Astrocyte (in vitro differentiated cells and primary cell): ENCODE measurements at regions not wholly inside any gene's neighbourhood (a gene's known extent, or its start where the extent isn't known, plus 50 kb on each side); places are given as distances from the start of the nearest gene placed in this dataset.

Source experiments
- DNase-seq: peaks from one replicate; pipeline ENCODE4 v3.0.0-alpha.2; 2010; ENCODE audit warnings: low read depth
- FAIRE-seq: peaks from 2 replicates; lab custom pipeline; 2011; peaks lifted over from hg19 to GRCh38; lab: Jason Lieb, UNC
- H2AFZ ChIP-seq: 2 replicates; pipeline ENCODE4 v1.6.0; 2012; ENCODE audit warnings: low read depth, low read length, inconsistent platforms
- H3K27ac ChIP-seq: 2 replicates; pipeline ENCODE4 v1.5.1; 2011; ENCODE audit warnings: low read depth, low read length, inconsistent platforms
- H3K27me3 ChIP-seq: 2 replicates; pipeline ENCODE4 v1.6.0; 2011; ENCODE audit warnings: low read length, inconsistent platforms; ENCODE audit not compliant: insufficient read depth
- H3K36me3 ChIP-seq: 2 replicates; pipeline ENCODE4 v1.5.1; 2011; ENCODE audit warnings: low read length, inconsistent platforms; ENCODE audit not compliant: insufficient read depth
- H3K4me1 ChIP-seq: 2 replicates; pipeline ENCODE4 v1.5.1; 2011; ENCODE audit warnings: low read length, inconsistent platforms; ENCODE audit not compliant: insufficient read depth
- H3K4me2 ChIP-seq: 2 replicates; pipeline ENCODE4 v1.6.0; 2012; ENCODE audit warnings: low read length, inconsistent platforms
- H3K4me3 ChIP-seq: 2 replicates; pipeline ENCODE4 v1.5.1; 2011; ENCODE audit warnings: low read depth, mild to moderate bottlenecking, low read length, inconsistent platforms; ENCODE audit not compliant: insufficient read depth
- H3K79me2 ChIP-seq: 2 replicates; pipeline ENCODE4 v1.6.0; 2012; ENCODE audit warnings: mild to moderate bottlenecking, low read length, inconsistent platforms; ENCODE audit not compliant: insufficient read depth
- H3K9ac ChIP-seq: 2 replicates; pipeline ENCODE4 v1.6.0; 2012; ENCODE audit warnings: mild to moderate bottlenecking, low read length, inconsistent platforms
- H3K9me3 ChIP-seq: 2 replicates; pipeline ENCODE4 v1.5.1; 2012; ENCODE audit warnings: low read depth, mild to moderate bottlenecking, low read length, inconsistent platforms; ENCODE audit not compliant: insufficient read depth
- H4K20me1 ChIP-seq: 2 replicates; pipeline ENCODE4 v1.6.0; 2012; ENCODE audit warnings: low read length, inconsistent platforms; ENCODE audit not compliant: insufficient read depth
- H3K27ac Mint-ChIP-seq: one replicate; pipeline ENCODE4 v1.8.0; 2021; ENCODE audit warnings: mild to moderate bottlenecking, mixed read lengths; ENCODE audit not compliant: unreplicated experiment
- H3K27me3 Mint-ChIP-seq: one replicate; pipeline ENCODE4 v1.8.0; 2021; ENCODE audit warnings: low read depth, mixed read lengths; ENCODE audit not compliant: unreplicated experiment
- H3K36me3 Mint-ChIP-seq: one replicate; pipeline ENCODE4 v1.8.0; 2021; ENCODE audit warnings: low read depth, mixed read lengths; ENCODE audit not compliant: unreplicated experiment
- H3K4me1 Mint-ChIP-seq: one replicate; pipeline ENCODE4 v1.8.0; 2021; ENCODE audit warnings: low read depth, mixed read lengths; ENCODE audit not compliant: unreplicated experiment
- H3K4me3 Mint-ChIP-seq: one replicate; pipeline ENCODE4 v1.8.0; 2021; ENCODE audit warnings: mild to moderate bottlenecking, moderate library complexity, mixed read lengths; ENCODE audit not compliant: unreplicated experiment
- H3K9me3 Mint-ChIP-seq: one replicate; pipeline ENCODE4 v1.8.0; 2021; ENCODE audit warnings: mild to moderate bottlenecking, mixed read lengths; ENCODE audit not compliant: unreplicated experiment
- CTCF ChIP-seq: IDR thresholded peaks from 2 replicates; pipeline ENCODE4 v1.5.1; 2011; ENCODE audit warnings: low read depth, mild to moderate bottlenecking, inconsistent platforms, low read length, moderate library complexity; ENCODE audit not compliant: insufficient read depth
- EZH2 ChIP-seq: IDR thresholded peaks from 2 replicates; pipeline ENCODE4 v1.6.1; 2012; ENCODE audit warnings: mild to moderate bottlenecking, low read length, inconsistent platforms; ENCODE audit not compliant: insufficient read depth

DNA sequence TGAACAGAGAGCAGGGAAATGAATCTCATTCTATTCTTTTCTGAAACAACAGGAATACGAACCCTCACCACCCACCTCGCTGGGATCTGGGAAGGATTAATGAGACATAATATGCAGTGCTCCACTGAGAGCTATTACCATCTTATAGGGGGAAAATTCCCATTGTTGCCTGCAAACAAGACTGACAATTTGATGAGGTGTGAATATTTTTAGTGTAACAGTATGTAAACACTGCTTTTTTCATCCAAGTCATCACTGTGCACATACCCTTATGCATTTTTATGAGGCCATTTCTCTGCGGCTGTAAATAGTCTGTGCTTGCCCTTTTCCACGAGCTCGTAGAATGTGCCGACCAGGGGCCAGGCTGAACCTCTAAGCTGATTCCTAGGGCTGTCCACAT is 285.6 kb upstream of the CPEB2 start:
- FAIRE-seq = no peak
- H3K27ac ChIP-seq = no peak overlapping the region
- no peaks in the 10 kb centered on the region for H3K36me3 Mint-ChIP-seq

GRCh38 chr4:14719053-14719452 is 283.2 kb upstream of the CPEB2 start:
- Histone ChIP-seq H3K4me2 (peak overlapping the region; percentile 25), H3K9me3 (no peaks in the 10 kb centered on the region), H3K36me3 (no peaks in the 10 kb centered on the region), H3K4me1 (peaks cover 8% of the 10 kb centered on the region), H3K27ac (peak overlapping the region; percentile 2), H3K27me3 (no peaks in the 10 kb centered on the region), H2AFZ (no peak overlapping the region), H3K79me2 (no peaks in the 10 kb centered on the region), H3K4me3 (no peak overlapping the region), H3K9ac (no peak overlapping the region), H4K20me1 (no peaks in the 10 kb centered on the region)
- no peaks in the 10 kb centered on the region for H3K4me1 Mint-ChIP-seq
- TF ChIP-seq EZH2 (no peak), CTCF (no peak)
- H3K27me3 Mint-ChIP-seq = no peaks in the 10 kb centered on the region
- no peak overlapping the region for H3K4me3 Mint-ChIP-seq
- peaks cover 5% of the 10 kb centered on the region for H3K9me3 Mint-ChIP-seq
- DNase-seq (peak; percentile 61), FAIRE-seq (no peak)
- H3K36me3 Mint-ChIP-seq = no peaks in the 10 kb centered on the region
- no peak overlapping the region for H3K27ac Mint-ChIP-seq

More for the DNA sequence above, 285.6 kb upstream of the CPEB2 start:
- no peak for TF ChIP-seq EZH2
- no peak for TF ChIP-seq CTCF
- Mint-ChIP-seq H3K4me1 (no peaks in the 10 kb centered on the region), H3K9me3 (peaks cover 5% of the 10 kb centered on the region), H3K4me3 (no peak overlapping the region), H3K27ac (no peak overlapping the region), H3K27me3 (no peaks in the 10 kb centered on the region)
- no peak overlapping the region for H2AFZ ChIP-seq
- no peak overlapping the region for H3K4me2 ChIP-seq
- H3K79me2 ChIP-seq = no peaks in the 10 kb centered on the region
- no peak overlapping the region for H3K4me3 ChIP-seq
- no peaks in the 10 kb centered on the region for H3K27me3 ChIP-seq
- no peaks in the 10 kb centered on the region for H4K20me1 ChIP-seq
- H3K4me1 ChIP-seq = peaks cover 8% of the 10 kb centered on the region
- no peak for DNase-seq
- H3K36me3 ChIP-seq = no peaks in the 10 kb centered on the region
- no peaks in the 10 kb centered on the region for H3K9me3 ChIP-seq
- H3K9ac ChIP-seq = no peak overlapping the region

- no peak overlapping the region for H3K27ac ChIP-seq
- FAIRE-seq (no peak), DNase-seq (no peak)
- Mint-ChIP-seq H3K27me3 (no peaks in the 10 kb centered on the region), H3K9me3 (peaks cover 2% of the 10 kb centered on the region), H3K4me3 (no peak overlapping the region), H3K27ac (no peak overlapping the region), H3K4me1 (peaks cover 8% of the 10 kb centered on the region), H3K36me3 (no peaks in the 10 kb centered on the region)
- no peaks in the 10 kb centered on the region for H4K20me1 ChIP-seq
- H3K4me1 ChIP-seq = peaks cover 5% of the 10 kb centered on the region
- H3K27me3 ChIP-seq = no peaks in the 10 kb centered on the region
- no peaks in the 10 kb centered on the region for H3K9me3 ChIP-seq
- H3K4me2 ChIP-seq = peak overlapping the region; percentile 46
- peak overlapping the region; percentile 31 for H3K9ac ChIP-seq
- no peak overlapping the region for H3K4me3 ChIP-seq
- no peaks in the 10 kb centered on the region for H3K79me2 ChIP-seq
- TF ChIP-seq EZH2 = no peak
- no peak for TF ChIP-seq CTCF
- no peaks in the 10 kb centered on the region for H3K36me3 ChIP-seq
- H2AFZ ChIP-seq = no peak overlapping the region
Measured at GRCh38 chr4:14726441-14726840, 275.8 kb upstream of the CPEB2 start.
